IPS DF 4.7 (cell line): ENCODE measurements at regions not wholly inside any gene's neighbourhood (a gene's known extent, or its start where the extent isn't known, plus 50 kb on each side); places are given as distances from the start of the nearest gene placed in this dataset.

ENCODE experiments used
- DNase-seq: peaks from one replicate; pipeline ENCODE4 v3.0.0-alpha.2; 2013; ENCODE audit warnings: low spot score; ENCODE audit errors: extremely low read depth

- DNase-seq: no peak
Observed at GRCh38 chr3:101172516-101172915, 147.9 kb downstream of the IMPG2 start.

- no peak for DNase-seq
Observed at GRCh38 chr3:101171681-101172191, 148.6 kb downstream of the IMPG2 start.

DNA sequence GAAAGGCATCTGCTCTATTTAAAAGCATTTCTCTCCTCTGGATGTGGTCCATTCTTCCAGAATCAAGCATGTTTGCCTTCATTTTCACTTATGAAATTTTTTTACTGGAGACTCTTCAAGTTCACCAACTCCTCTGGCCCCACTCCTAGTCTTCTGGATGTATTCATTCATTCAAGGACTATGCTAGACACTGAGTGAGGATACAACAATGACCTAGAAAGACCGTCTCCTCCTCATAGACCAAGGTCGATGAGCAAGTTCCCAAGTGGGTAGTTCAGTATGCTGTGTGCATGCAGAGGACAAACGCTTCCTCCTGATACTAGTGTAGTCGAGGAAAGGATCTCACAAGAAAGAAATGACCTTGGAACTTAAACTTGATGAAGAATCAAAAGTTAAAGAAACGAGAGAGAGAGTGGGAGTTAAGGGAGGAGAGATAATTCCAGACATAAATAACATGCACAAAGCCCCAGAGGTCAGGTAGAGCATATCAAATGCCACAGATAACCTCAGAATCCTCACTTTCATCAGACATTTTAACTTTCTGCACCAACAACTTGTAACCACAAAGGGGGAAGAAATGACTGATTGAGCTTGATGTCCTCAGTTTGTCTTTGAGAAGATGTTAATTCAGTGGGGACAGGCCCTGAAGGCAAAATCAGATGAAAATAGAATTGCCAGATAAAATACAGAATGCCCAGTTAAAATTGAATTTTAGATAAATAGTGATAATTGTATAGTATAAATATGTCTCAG is 149.4 kb downstream of the IMPG2 start:
- DNase-seq: no peak

DNA sequence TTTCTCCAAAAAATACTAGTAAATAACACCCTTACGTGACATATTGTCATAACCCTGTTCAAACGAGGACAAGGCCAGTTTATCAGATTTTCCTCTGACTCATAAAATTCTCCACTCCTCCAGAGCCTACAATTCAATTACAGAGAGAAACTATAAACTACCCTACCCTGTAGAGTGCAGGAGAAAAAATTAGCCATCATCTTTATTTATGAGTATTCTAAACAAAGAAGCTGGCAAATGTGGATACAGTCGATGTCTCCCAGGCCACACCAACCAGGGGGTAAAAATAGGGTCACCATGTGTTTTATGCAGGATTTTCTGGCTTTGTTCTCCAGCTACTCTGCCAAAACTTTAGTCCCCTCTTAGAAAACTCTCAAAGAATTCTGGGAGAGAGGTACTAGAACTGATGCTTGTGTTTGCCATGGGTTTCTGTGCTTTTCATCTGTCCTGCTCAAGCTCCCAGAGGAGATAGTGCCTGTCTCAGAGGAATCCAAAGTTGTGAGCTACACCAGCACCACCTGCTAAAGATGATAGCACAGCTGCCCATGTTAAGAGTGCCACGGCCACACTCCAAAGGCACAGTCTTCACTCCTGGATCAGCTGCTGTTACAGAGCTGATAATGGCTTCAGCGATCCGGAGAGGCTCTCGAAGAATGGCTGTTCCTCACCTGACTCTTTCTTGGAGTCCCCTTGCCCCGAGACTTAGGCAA is 150.2 kb downstream of the IMPG2 start:
- DNase-seq: no peak

GRCh38 chr3:101169516-101169915 is 150.9 kb downstream of the IMPG2 start:
- DNase-seq: no peak

DNA sequence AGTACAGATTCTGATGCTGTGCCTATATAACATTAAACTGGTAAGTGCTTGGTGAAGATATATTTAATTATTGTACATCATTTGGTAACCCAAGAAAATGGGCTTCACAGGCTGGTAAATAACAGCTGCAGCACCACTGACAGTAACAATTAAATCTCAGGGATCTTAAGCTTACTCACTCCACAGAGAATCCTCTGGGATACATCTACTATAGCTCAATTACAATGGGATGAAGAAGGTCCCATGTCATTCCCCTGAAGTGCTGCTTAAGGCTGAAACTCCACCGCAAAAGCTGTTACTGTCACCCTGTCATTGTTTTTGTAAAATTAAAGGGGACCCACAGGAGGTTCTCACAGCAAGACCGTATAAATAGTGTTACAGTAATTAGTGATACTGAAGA is 153.0 kb downstream of the IMPG2 start:
- DNase-seq: no peak

- DNase-seq: no peak
Observed at GRCh38 chr3:101166150-101166549, 154.2 kb downstream of the IMPG2 start.

GRCh38 chr3:101163554-101163953 is 156.8 kb downstream of the IMPG2 start:
- no peak for DNase-seq

DNA sequence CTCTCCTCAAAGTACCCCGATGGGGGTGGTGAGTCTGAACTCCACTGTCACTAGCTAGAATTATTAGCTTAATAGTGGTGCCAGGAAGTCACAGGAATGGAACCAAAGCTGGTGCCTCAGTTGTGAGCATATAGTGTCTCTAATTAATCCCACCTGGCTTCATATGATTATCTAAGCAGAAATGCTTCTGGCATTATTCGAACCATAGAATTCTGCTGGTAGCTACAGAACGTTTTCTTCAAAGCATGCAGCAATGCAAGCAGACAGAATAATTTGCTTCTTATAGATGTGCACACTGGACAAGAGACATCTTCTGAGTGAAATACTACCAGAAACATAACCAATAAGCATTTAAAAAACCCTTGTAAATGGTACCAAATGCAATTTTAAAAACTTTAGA is 160.9 kb downstream of the IMPG2 start:
- no peak for DNase-seq

- DNase-seq: no peak
Observed at GRCh38 chr3:101158374-101158773, 162.0 kb downstream of the IMPG2 start.

DNA sequence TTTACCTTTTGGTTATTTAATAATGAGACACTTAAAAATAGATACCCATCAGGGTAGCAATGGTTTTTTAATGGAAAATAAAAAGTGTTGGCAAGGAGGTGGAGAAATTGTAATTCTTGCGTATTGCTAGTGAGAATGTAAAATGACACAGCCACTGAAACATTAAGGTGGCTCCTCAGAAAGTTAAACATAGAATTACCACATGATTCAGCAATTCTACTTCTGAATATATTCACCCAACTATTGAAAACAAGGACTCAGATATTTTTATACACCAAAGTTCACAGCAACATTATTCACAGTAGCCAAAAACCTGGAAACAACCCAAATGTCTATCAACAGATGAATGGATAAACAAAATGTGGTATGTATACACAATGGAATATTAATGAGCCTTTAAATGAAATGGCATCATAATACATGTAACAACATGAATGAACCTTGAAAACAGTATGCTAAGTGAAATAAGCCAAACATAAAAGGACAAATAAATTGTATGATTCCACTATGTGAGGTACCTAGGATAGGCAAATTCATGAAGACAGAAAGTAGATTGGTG is 163.5 kb downstream of the IMPG2 start:
- no peak for DNase-seq

- no peak for DNase-seq
Observed at GRCh38 chr3:101155825-101156224, 162.6 kb upstream of the ABI3BP start.

DNA sequence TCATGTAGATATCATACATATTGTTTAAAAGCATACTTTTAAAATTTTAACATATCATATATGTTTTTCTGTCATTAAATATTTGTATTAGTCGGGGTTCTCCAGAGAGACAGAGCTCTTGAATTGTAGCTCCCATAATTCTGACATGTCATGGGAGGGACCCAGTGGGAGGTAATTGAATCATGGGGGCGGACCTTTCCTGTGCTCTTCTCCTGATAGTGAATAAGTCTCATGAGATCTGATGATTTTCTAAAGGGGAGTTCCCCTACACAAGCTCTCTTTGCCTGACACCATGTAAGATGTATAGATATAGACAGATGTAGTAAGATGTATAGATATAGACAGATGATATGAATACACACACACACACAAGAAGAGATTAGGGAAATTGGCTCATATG is 161.2 kb upstream of the ABI3BP start:
- DNase-seq: no peak

GRCh38 chr3:101151286-101151913 is 158.2 kb upstream of the ABI3BP start:
- DNase-seq: no peak

GRCh38 chr3:101150504-101150903 is 157.3 kb upstream of the ABI3BP start:
- no peak for DNase-seq

GRCh38 chr3:101149707-101150106 is 156.5 kb upstream of the ABI3BP start:
- DNase-seq: no peak

DNA sequence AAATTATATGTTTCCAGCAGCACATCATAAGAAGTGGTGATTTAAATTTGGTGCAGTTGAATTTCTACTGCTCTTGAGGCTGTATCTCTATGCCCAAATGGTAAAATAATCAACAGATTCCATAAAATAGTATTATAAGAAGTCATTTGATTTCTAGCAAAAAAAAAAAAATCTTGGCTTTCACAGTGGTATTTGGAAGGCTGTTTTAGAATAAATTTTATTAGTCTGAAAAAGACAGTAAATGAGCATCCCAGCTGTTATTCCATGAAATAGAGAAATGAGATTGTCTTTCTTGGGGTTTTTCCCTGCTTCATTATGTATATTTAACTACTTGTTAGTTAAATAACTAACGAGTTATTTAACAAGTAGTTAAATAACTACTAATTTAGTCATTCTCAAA is 156.0 kb upstream of the ABI3BP start:
- DNase-seq: no peak

- no peak for DNase-seq
Observed at GRCh38 chr3:101148001-101148400, 154.8 kb upstream of the ABI3BP start.

DNA sequence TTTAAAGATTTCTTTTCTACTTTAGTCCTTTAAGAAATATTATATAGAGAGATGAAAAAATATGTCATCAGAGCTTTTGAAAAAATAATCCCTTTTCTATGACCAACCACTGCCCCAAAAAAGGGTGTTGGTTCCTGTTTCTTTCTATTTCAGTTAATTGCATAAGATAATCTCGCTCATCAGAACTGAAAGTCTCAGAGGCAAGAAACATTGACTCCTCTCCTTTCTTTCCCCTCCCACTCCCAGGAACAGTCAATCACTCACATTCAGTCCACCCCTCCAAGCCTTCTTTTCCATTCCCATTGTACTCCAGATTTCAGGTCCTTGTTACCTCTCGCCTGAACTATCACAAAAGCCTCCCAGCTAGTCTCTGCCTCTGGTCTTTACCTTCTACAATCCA is 153.7 kb upstream of the ABI3BP start:
- no peak for DNase-seq

GRCh38 chr3:101144105-101144504 is 150.9 kb upstream of the ABI3BP start:
- DNase-seq: peak; percentile 7

DNA sequence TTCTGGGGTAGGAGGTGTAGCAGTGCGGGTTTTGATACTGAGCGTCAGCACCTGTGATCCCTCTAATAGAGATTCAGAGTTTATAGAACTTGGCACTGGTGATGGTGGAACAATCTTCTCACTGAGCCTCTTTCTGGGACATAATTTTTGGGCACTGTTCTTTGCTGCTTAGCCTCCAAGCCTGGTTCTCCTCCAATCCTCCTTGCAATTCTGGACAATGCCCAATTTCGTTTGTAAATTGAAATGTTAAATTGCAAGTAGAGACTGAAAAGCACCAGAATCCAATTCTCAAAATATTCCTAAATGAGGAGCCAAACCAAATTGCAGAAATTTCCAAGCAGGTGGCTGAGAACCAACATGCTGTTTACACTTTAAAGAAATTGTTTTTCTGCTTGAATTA is 149.8 kb upstream of the ABI3BP start:
- no peak for DNase-seq

GRCh38 chr3:101142160-101142559 is 148.9 kb upstream of the ABI3BP start:
- DNase-seq: no peak
